IPS-20b (cell line): ENCODE measurements at regions not wholly inside any gene's neighbourhood (a gene's known extent, or its start where the extent isn't known, plus 50 kb on each side); places are given as distances from the start of the nearest gene placed in this dataset.
"Not testable (repeated sequence)": the region's sequence is repeated elsewhere in the genome, so short reads cannot be mapped to it uniquely, and the experiment has no call there.

Source experiments
- H3K27ac ChIP-seq: one replicate; pipeline ENCODE4 v1.5.1; 2013; ENCODE audit warnings: low read length
- H3K27me3 ChIP-seq: 2 replicates; pipeline ENCODE4 v1.6.1; 2013; ENCODE audit warnings: mild to moderate bottlenecking, low read length, inconsistent platforms; ENCODE audit not compliant: insufficient read depth
- H3K36me3 ChIP-seq: 2 replicates; pipeline ENCODE4 v1.6.1; 2013; ENCODE audit warnings: low read depth, mild to moderate bottlenecking, inconsistent platforms, low read length, moderate library complexity; ENCODE audit not compliant: insufficient read depth
- H3K4me1 ChIP-seq: 2 replicates; pipeline ENCODE4 v1.6.1; 2013; ENCODE audit warnings: mild to moderate bottlenecking, control low read depth, inconsistent platforms, low read length, moderate library complexity; ENCODE audit not compliant: insufficient read depth
- H3K4me3 ChIP-seq: 2 replicates; pipeline ENCODE4 v1.5.1; 2013; ENCODE audit warnings: mild to moderate bottlenecking, low read length, inconsistent platforms
- H3K9ac ChIP-seq: 2 replicates; pipeline ENCODE4 v1.6.1; 2013; ENCODE audit warnings: low read depth, mild to moderate bottlenecking, inconsistent platforms, low read length, moderate library complexity
- H3K9me3 ChIP-seq: 2 replicates; pipeline ENCODE4 v1.6.1; 2013; ENCODE audit warnings: mild to moderate bottlenecking, low read depth, low read length, inconsistent platforms; ENCODE audit not compliant: insufficient read depth

DNA sequence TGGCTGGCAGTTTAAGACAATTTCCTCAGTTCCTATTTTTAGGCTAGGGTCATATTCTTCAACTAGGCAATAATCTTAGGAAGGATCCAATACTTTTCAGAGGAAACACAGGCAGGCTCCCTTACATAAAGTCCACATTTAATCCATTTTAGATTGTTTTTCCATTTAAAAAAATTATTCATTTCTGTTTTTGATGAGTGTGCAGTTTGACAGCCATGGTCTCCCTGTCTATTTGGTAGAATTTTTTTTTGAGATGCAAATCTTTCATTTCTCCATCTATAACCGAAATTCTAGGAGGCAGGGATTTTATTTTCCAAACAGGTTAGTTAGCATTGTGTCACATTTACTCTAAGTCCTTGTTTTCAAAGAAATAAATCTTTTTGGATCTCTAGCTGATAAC, 326.8 kb downstream of the PPP4R3C start:
- H3K9me3 ChIP-seq = no peaks in the 10 kb centered on the region
- no peaks in the 10 kb centered on the region for H3K36me3 ChIP-seq
- H3K4me1 ChIP-seq = no peaks in the 10 kb centered on the region
- H3K27me3 ChIP-seq = no peaks in the 10 kb centered on the region
- no peak overlapping the region for H3K9ac ChIP-seq
- no peak overlapping the region for H3K27ac ChIP-seq
- H3K4me3 ChIP-seq = no peak overlapping the region

DNA sequence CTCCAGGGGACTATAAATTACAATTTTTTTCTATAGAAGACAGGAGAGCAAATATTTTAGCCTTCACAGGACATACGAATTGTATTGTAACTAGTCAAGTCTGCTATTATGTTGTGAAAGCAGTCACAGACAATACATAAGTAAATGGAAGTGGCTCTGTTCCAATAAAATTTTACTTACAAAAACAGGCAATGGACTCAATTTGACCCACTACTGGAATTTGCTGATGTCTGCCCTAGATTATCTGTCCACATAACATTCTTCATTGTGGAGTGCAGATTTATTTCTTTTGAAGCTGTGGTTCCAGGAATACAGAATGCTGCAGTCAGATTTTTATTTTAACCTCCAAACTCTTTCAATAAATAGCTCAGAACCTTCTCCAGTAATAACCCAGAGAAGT, 330.3 kb downstream of the PPP4R3C start:
- Histone ChIP-seq H3K4me3 (no peak overlapping the region), H3K36me3 (no peaks in the 10 kb centered on the region), H3K4me1 (no peaks in the 10 kb centered on the region), H3K9me3 (no peaks in the 10 kb centered on the region), H3K27ac (no peak overlapping the region), H3K27me3 (no peaks in the 10 kb centered on the region), H3K9ac (no peak overlapping the region)

DNA sequence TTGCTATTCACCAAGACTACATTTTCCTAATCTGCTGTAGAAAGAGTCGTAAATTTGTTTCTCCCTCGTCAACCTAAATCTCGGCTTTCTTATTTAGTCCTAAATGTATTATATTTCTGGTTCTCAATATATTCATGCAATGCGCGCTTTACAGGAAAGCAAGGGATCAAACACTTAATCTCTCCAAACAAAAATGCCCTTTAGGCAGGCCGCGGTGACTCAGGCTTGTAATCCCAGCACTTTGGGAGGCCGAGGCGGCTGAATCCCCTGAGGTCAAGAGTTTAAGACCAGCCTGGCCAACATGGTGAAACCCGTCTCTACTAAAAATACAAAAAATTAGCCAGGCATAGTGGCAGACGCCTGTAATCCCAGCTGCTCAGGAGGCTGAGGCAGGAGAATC, 376.0 kb downstream of the PPP4R3C start:
- not testable (repeated sequence) for H3K36me3 ChIP-seq, H3K4me1 ChIP-seq, H3K9me3 ChIP-seq, H3K27me3 ChIP-seq, H3K4me3 ChIP-seq, H3K27ac ChIP-seq, H3K9ac ChIP-seq

DNA sequence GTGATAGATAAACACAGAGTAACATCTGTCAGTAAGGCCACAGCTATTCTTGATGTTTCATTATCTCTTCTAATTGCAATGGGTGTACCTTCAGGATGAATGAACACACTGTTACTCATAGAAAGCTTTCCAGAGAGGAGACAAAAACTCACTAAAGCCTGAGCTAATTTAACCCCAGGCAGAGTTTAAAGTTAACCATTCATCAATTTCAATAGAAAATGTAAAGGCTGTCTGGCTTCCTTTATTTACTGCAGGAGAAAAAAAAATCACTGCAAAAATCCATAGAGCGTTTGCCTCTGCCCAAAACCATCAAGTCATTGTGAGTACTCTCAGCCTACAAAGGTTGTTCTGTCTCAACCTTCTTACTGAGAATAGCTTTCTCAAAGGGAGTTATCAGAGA, 376.9 kb downstream of the PPP4R3C start:
- no peak overlapping the region for H3K9ac ChIP-seq
- no peak overlapping the region for H3K27ac ChIP-seq
- no peaks in the 10 kb centered on the region for H3K27me3 ChIP-seq
- no peaks in the 10 kb centered on the region for H3K36me3 ChIP-seq
- no peaks in the 10 kb centered on the region for H3K9me3 ChIP-seq
- no peaks in the 10 kb centered on the region for H3K4me1 ChIP-seq
- H3K4me3 ChIP-seq = no peak overlapping the region

DNA sequence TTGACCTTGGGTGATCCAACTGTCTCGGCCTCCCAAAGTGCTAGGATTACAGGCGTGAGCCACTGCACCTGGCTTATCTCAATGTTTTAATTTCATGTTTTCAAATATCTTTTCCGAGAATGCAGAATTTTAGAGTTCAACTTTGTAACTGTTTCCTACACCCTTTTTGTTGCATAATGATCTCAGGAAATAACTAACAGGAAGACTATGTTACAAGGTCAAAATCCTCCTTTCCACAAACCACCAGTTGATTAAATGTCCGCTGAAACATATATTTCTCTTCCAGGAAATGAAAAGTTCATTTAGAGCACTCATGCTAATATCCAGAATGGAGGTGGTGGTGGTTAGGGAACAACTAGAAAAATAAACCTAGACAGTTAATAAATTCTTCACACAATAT, 377.8 kb downstream of the PPP4R3C start:
- Histone ChIP-seq H3K9me3 (no peaks in the 10 kb centered on the region), H3K27ac (no peak overlapping the region), H3K9ac (no peak overlapping the region), H3K4me3 (no peak overlapping the region), H3K36me3 (no peaks in the 10 kb centered on the region), H3K27me3 (no peaks in the 10 kb centered on the region), H3K4me1 (no peaks in the 10 kb centered on the region)

DNA sequence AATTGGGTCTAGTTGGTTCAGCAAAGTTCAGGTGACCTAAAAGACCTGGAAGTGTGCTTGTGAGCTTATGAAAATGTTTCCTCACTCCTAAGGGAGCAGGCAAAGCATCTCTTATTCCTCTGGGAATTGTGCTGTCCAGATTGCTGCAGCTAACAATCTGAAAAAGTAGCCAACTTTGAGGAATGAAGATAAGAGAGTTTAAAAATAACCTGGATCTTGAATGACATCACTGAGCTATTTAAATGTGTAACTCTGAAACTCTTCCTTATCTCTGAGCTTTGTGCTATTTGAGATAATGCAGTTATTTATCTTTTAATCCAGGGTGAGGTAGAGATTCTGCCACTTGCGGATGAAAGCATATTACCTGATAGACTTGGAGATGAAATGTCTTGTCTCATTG, 384.8 kb downstream of the PPP4R3C start:
- Histone ChIP-seq H3K27ac (no peak overlapping the region), H3K4me3 (no peak overlapping the region), H3K4me1 (no peaks in the 10 kb centered on the region), H3K36me3 (no peaks in the 10 kb centered on the region), H3K27me3 (no peaks in the 10 kb centered on the region), H3K9ac (no peak overlapping the region), H3K9me3 (no peaks in the 10 kb centered on the region)

DNA sequence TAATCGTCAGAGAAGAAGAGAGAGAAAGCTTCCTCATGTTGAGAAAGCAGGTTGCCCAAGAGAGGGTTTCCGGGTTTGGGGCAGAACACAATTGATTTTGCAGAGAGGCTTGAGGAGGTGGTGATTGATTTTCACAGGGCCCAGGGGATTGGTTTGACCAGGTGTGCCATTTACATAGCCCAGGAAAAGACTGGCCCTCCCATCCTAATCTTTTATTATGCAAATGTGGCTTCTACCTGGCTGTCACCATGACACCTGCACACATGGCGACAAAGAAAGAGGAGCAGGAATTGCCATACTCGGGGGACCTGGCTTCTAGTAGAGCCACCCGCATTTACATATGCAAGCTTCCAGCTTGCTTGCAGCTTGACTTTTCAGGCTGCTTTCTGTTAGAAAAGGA, 405.3 kb downstream of the PPP4R3C start:
- H3K27me3 ChIP-seq = no peaks in the 10 kb centered on the region
- H3K4me1 ChIP-seq = no peaks in the 10 kb centered on the region; the same call in 1 of the 2 replicates
- no peaks in the 10 kb centered on the region for H3K36me3 ChIP-seq
- no peaks in the 10 kb centered on the region for H3K9me3 ChIP-seq
- H3K27ac ChIP-seq = no peak overlapping the region
- no peak overlapping the region for H3K9ac ChIP-seq
- no peak overlapping the region for H3K4me3 ChIP-seq

DNA sequence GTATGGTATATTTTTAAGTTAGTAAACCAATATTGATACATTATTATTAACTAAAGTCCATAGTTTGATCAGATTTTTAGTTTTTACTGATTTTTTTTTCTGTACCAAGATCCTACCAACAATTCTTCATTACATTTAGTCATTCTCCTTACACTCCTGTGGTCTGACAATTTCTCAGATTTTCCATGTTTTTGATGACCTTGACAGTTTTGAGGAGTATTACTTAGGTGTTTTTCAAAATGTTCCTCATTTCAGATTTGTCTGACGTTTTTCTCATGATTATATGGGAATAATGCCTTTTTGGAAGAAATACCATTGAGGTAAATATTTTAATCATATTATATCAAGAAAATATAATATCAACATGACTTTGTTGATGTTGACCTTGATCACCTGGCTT, 423.8 kb downstream of the PPP4R3C start:
- no peaks in the 10 kb centered on the region for H3K27me3 ChIP-seq
- H3K4me3 ChIP-seq = no peak overlapping the region
- no peak overlapping the region for H3K27ac ChIP-seq
- H3K36me3 ChIP-seq = no peaks in the 10 kb centered on the region
- H3K9me3 ChIP-seq = no peaks in the 10 kb centered on the region
- H3K4me1 ChIP-seq = no peaks in the 10 kb centered on the region
- H3K9ac ChIP-seq = no peak overlapping the region

DNA sequence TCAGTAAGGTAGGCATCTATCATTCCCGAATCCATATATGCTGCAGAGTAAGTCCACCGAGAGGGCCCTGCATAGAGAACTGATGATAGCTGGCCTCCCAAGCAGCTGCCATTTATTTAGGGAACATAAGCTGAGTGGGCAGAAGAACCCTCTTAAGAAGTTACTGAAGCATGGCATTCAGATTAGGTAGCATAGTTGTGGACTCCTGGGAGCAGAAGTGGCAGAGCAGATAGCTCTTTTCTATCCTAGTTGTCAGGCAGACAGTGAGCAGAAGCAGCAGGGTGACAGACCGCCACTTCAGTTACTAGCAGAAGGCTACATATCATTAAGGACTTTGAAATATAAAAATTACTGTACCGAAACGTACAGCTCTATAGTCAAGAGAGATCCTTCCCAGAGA, 454.7 kb downstream of the PPP4R3C start:
- Histone ChIP-seq H3K9ac (no peak overlapping the region), H3K36me3 (no peaks in the 10 kb centered on the region), H3K27ac (no peak overlapping the region), H3K4me3 (no peak overlapping the region), H3K4me1 (no peaks in the 10 kb centered on the region), H3K9me3 (no peaks in the 10 kb centered on the region), H3K27me3 (no peaks in the 10 kb centered on the region)

DNA sequence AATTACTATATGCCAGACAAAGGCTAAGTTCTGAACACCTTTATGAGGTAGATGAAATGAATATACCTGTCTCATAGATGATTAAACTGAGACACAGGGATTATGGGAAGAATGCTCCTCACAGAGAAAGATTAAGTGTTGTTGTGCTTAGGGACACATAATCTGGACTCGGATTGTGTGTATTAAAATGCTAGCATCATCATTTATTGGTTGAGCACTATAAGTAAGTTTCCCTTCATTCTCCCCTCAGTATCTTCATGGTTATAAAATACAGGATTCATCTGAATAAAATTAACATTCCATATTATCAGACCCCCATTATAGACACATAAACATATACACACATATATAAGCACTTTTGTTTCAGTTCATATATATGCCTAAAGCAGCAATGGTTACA, 463.5 kb downstream of the PPP4R3C start:
- H3K36me3 ChIP-seq = no peaks in the 10 kb centered on the region
- H3K9me3 ChIP-seq = no peaks in the 10 kb centered on the region

DNA sequence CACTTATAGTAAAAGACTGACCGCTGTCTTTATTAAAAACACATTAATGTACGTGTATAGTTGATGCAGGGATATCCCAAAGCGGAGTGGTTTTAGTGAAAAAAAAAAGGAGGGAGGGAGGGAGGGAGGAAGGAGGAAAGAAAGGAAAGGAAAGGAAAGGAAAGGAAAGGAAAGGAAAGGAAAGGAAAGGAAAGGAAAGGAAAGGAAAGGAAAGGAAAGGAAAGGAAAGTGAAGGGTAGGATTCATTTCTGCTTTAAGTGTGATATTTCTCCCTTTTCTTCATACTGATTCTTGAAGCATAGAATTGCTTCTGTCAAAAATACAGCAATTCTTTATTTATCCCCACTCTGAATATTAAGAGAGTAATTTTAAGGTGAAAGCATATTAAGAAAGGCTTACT, 504.9 kb downstream of the PPP4R3C start:
- Histone ChIP-seq H3K9me3 (no peaks in the 10 kb centered on the region), H3K27me3 (no peaks in the 10 kb centered on the region), H3K36me3 (no peaks in the 10 kb centered on the region), H3K4me1 (no peaks in the 10 kb centered on the region), H3K27ac (no peak overlapping the region), H3K9ac (no peak overlapping the region), H3K4me3 (no peak overlapping the region)

More for the DNA sequence above, 463.5 kb downstream of the PPP4R3C start:
- no peaks in the 10 kb centered on the region for H3K4me1 ChIP-seq
- no peaks in the 10 kb centered on the region for H3K27me3 ChIP-seq
- H3K9ac ChIP-seq = no peak overlapping the region
- H3K27ac ChIP-seq = no peak overlapping the region
- H3K4me3 ChIP-seq = no peak overlapping the region

DNA sequence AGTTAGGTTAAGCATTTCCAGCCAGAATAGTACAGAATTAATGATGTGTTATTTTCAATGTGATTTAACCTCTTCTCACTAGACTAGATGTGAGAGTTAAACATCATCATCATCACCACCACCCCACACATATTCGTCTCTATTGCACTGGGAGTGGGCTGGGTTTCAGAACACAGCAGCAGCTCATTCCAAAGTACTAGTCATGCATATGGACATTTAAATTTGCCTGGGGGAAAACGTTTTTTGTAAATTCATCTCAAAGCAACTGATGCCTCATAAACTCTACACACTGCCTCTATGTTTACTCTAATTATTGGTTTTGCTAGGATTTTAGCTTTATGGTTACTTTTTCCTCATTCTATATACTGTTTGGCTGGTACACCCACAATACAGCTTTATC, 509.1 kb downstream of the PPP4R3C start:
- Histone ChIP-seq H3K9ac (no peak overlapping the region), H3K27ac (no peak overlapping the region), H3K4me1 (no peaks in the 10 kb centered on the region), H3K27me3 (no peaks in the 10 kb centered on the region), H3K4me3 (no peak overlapping the region), H3K36me3 (no peaks in the 10 kb centered on the region), H3K9me3 (no peaks in the 10 kb centered on the region)

DNA sequence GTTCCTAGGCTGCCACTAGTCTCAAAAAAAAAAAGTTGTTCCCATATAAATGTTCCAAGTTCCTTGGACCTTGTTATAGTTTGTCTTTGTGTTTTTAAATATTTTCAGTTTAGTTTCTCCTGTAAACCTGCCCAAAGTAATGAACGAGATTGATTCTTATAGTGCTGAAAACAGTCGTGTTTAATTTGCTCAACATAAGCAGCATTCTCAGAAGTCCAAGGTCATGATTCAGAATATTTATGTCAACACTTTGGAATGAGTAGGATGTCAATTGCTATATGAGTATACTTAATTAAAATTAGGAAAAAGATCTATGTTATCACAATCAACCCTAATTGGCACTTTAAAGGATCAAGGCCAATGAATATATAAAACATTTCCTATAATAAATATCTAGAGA, 510.9 kb downstream of the PPP4R3C start:
- Histone ChIP-seq H3K4me3 (no peak overlapping the region), H3K9me3 (no peaks in the 10 kb centered on the region), H3K27ac (no peak overlapping the region), H3K9ac (no peak overlapping the region), H3K36me3 (no peaks in the 10 kb centered on the region), H3K4me1 (no peaks in the 10 kb centered on the region), H3K27me3 (no peaks in the 10 kb centered on the region)
